Adrenal gland (tissue), 9 donors: ENCODE measurements at regions not wholly inside any gene's neighbourhood (a gene's known extent, or its start where the extent isn't known, plus 50 kb on each side); places are given as distances from the start of the nearest gene placed in this dataset.

Source experiments
- DNase-seq, 7 donors: peaks; one replicate each; pipeline ENCODE4 v3.0.0-alpha.2; 2019 to 2020
- H3K27ac ChIP-seq, 5 donors: fragments of 200-600 bp; sonication (generic) in 4 of 5; 1 replicate in 3 of 5; 2 replicates in 2 of 5; pipeline versions ENCODE4 v1.5.1 to v1.8.0; 2016 to 2020; ENCODE audit warnings: mild to moderate bottlenecking in 1 of 5
- H3K27me3 ChIP-seq: fragments of 200-600 bp; 2 replicates; pipeline ENCODE4 v1.8.0; 2021
- H3K36me3 ChIP-seq, 2 donors: fragments of 200-600 bp; replicated peaks in 1 of 2; 1 replicate in 1 of 2; 2 replicates in 1 of 2; pipeline versions ENCODE4 v1.5.1 to v1.8.0; 2018 to 2022
- H3K4me1 ChIP-seq, 2 donors: fragments of 200-600 bp; replicated peaks in 1 of 2; 1 replicate in 1 of 2; 2 replicates in 1 of 2; pipeline versions ENCODE4 v1.5.1 to v1.8.0; 2018 to 2021
- H3K4me3 ChIP-seq, 4 donors: fragments of 200-600 bp; sonication (generic) in 3 of 4; one replicate each; pipeline ENCODE4 v1.5.1; 2016 to 2018
- H3K9me3 ChIP-seq, 3 donors: fragments of 200-600 bp; sonication (generic) in 1 of 3; replicated peaks in 1 of 3; 1 replicate in 2 of 3; 2 replicates in 1 of 3; pipeline versions ENCODE4 v1.5.1 to v1.8.0; 2016 to 2021
- CTCF ChIP-seq, 6 experiments: fragments of 450-650 bp in 4 of 6; fragments of 200-600 bp in 2 of 6; sonication (generic) in 1 of 6; IDR thresholded peaks; 1 replicate in 5 of 6; 2 replicates in 1 of 6; pipeline versions ENCODE4 v1.5.1 to v1.8.0; 2016 to 2021; ENCODE audit warnings: antibody characterized with exemption in 6 of 6, mild to moderate bottlenecking in 2 of 6, moderate library complexity in 1 of 6
- POLR2A ChIP-seq, 2 donors: fragments of 450-650 bp; IDR thresholded peaks; one replicate each; pipeline ENCODE4 v1.6.1; 2017; ENCODE audit warnings: antibody characterized with exemption in 2 of 2, mild to moderate bottlenecking in 2 of 2, moderate library complexity in 1 of 2
- WGBS, 4 donors: extraction: QIAGEN DNeasy Blood & Tissue Kit in 2 of 4; methylation state at CpG; one replicate each; pipeline versions ENCODE4 v1.1.5 to v1.1.7; 2013 to 2017; 5-methylcytosine and 5-hydroxymethylcytosine counted together
- intact Hi-C, 2 donors: fragments of 100-400 bp; cut with DNase I; formaldehyde crosslinking; loops; one replicate each; pipeline versions ENCODE4 v1.14.1 to v1.15.0; 2022 to 2023
- donor health status: healthy with polysubstance abuse.
- donor health status: Bipolar disorder and iron deficiency.
- donor health status: DM: yes; HTN: yes; CAD: no.
- donor health status: DM: no; HTN: no; CAD: no.
- donor health status: DM: no; HTN: no; CAD: no.

GRCh38 chr14:44316647-44317440 lies 190.2 kb downstream of the FSCB start:
- 46 to 52% (median 49%) methylated on average over 7 of the region's 7 CpGs for WGBS, 4 donors
- Histone ChIP-seq H3K4me3 (no peak overlapping the region), H3K36me3 (no peaks in the 10 kb centered on the region), H3K9me3 (no peaks in the 10 kb centered on the region), H3K4me1 (no peaks in the 10 kb centered on the region), H3K27ac (no peak overlapping the region), H3K27me3 (no peaks in the 10 kb centered on the region)
- intact Hi-C loops = no loop called here
- DNase-seq = peak; percentile 31 to 61 (median 46)
- no peak for TF ChIP-seq CTCF (IDR thresholded peaks at IDR 0.05)
- TF ChIP-seq POLR2A (IDR thresholded peaks at IDR 0.05) = no peak

GRCh38 chr14:44309331-44309730 lies 197.8 kb downstream of the FSCB start:
- Histone ChIP-seq H3K36me3 (no peaks in the 10 kb centered on the region), H3K9me3 (no peaks in the 10 kb centered on the region), H3K27ac (no peak overlapping the region), H3K27me3 (no peaks in the 10 kb centered on the region), H3K4me3 (no peak overlapping the region), H3K4me1 (no peaks in the 10 kb centered on the region)
- intact Hi-C loops = no loop called here
- no peak for DNase-seq
- TF ChIP-seq POLR2A (IDR thresholded peaks at IDR 0.05) = no peak
- no peak for TF ChIP-seq CTCF (IDR thresholded peaks at IDR 0.05)
- WGBS, 4 donors = 70 to 95% (median 92%) methylated on average over 1 of the region's 1 CpG

GRCh38 chr14:44300916-44301315 lies 206.2 kb downstream of the FSCB start:
- Histone ChIP-seq H3K36me3 (no peaks in the 10 kb centered on the region), H3K9me3 (no peaks in the 10 kb centered on the region), H3K4me1 (no peaks in the 10 kb centered on the region), H3K4me3 (no peak overlapping the region), H3K27me3 (no peaks in the 10 kb centered on the region), H3K27ac (no peak overlapping the region)
- intact Hi-C loops = no loop called here
- DNase-seq = no peak
- no peak for TF ChIP-seq POLR2A (IDR thresholded peaks at IDR 0.05)
- no peak for TF ChIP-seq CTCF (IDR thresholded peaks at IDR 0.05)

- H3K27ac ChIP-seq = no peak overlapping the region
- intact Hi-C loops = no loop called here
These were observed 209.6 kb downstream of the FSCB start for GRCh38 chr14:44297437-44297836.

More at GRCh38 chr14:44297437-44297836, 209.6 kb downstream of the FSCB start:
- no peaks in the 10 kb centered on the region for H3K4me1 ChIP-seq
- H3K36me3 ChIP-seq = no peaks in the 10 kb centered on the region
- H3K27me3 ChIP-seq = no peaks in the 10 kb centered on the region
- no peak for DNase-seq
- TF ChIP-seq CTCF (IDR thresholded peaks at IDR 0.05) (no peak), POLR2A (IDR thresholded peaks at IDR 0.05) (no peak)
- no peaks in the 10 kb centered on the region for H3K9me3 ChIP-seq
- H3K4me3 ChIP-seq = no peak overlapping the region
